ENCODE measurements at regions not wholly inside any gene's neighbourhood (a gene's known extent, or its start where the extent isn't known, plus 50 kb on each side); places are given as distances from the start of the nearest gene placed in this dataset.

DNA sequence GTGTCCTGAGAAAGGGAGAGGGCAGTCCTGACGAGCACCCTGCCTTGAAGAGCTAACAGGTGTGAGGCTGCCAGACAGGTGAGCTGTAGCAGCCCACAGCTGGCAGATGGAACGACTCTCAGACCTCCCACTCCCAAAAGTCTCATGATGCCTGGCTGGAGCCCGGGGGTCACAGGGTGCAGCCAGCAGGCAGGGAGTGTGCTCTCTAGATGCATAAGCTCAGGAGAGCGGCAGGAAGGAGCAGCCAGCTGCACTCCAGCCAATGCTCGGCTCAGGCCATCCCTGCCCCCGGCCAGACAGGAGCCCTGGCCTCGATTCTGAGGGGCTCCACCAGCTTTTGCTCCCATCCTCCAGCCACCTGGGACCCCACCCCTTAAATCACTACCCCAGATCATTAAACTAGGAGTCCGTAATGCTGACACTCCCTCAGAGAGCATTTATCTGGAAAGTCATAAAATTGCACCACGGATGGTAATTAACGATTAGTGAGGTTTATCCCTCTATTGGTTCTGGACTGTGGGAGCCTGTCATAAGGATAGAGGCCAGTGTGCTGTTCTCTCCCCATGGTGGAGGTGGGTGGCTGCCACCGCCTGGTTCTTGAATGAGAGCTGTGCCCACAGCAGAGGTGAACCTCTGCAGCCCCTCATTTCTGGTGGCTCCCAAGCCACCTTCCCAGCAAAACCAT lies 63.5 kb upstream of the ZMIZ1 start:
- DNase-seq, result no peak

DNA sequence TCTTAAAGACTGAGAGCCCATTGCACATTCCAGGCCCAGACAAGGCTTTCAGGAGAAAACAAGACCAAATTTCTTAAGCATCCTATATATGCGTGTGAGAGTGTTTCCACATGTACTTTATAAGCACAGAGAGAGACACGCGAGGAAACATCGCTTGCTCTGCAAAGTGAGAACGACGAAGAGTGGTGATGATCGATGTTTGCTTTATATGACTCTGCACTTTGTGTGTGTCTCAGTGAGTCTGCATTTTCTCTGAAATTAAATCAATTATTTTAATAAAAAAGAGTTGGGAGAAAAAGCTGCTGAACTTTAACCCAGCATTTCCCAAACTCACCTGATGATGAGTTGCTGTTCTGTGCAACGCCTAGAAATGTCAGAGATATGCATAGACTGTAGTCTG lies 61.7 kb upstream of the ZMIZ1 start:
- DNase-seq, result no peak

DNA sequence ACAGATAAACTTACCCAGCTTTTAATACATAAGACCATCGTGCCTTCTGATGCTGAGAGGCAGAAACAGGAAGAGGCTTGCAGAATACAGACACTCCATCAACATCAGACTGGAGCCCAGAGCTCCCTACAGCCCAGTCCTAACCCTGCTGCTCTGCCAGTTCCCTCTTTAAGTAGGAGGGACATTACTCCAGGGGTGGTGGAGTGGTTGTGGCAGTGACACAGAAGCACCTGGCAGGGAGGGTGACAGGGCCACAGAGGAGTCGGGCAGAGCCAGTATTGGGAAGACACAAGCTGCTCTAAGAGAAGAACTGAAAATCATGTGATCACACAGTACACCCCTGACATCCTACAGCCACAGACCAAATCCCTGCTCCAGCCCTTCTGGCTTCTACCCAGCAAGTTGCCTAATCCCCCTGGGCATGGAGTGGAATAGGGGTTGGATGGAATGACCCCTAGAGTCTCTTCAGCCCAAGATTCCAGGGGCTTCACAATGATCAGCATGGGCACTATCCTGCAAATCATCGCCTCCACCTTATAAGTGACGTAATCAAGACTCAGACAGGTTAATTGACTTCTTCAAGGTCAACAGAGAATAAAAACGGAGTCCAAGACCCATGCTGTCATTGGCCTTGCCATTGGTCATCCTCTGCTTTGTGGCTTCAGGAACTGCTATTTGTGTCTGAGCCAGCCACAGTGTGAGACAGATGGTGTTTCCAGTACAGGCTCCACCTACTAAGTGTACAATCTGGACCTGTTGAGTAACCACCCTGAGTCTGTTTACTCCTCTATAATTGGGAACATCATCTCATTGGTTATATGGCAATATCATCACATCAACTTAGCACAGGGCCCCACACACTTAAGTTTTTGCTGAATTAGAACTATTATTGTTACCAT lies 61.1 kb upstream of the ZMIZ1 start:
- DNase-seq, result peak; percentile 12 to 32

DNA sequence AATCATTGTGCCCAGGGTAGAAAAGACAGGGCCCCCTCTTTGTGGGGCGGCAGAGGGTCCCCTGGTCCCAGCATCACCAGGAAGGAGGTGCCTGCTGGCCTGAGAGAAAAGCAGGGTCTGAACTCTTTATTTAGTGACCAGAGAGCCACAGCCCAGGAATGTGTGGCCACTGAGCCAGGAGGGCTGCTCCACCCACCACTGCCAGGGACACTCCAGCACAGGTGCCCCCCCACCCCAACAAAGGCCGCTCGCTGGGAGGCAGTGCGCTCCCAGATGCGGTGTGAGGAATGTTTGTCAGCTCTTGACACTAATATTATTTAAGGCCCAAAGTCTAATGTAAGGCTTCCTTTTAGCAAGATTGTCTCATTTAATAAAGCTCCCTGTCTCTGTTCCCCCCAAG lies 59.6 kb upstream of the ZMIZ1 start:
- DNase-seq, result no peak

DNA sequence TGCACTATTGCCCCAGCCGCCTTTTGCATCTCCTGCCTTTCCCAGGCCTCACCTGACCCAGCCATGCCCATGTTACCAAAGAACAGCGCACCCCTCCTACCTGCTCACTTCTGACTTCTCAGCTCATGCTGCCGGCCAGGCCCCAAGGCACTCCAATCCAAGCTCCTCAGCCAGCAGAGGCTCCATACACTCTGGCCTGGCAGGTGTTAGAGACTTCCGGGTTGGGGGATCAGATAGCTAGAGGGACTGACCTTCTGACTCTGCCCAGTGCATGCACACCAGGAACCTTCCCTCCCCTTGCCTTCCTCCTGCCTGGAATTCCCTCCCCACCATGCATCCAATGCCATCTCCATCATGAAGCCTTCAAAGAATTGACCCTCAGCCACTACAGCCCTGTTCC lies 56.2 kb upstream of the ZMIZ1 start:
- DNase-seq, result no peak

DNA sequence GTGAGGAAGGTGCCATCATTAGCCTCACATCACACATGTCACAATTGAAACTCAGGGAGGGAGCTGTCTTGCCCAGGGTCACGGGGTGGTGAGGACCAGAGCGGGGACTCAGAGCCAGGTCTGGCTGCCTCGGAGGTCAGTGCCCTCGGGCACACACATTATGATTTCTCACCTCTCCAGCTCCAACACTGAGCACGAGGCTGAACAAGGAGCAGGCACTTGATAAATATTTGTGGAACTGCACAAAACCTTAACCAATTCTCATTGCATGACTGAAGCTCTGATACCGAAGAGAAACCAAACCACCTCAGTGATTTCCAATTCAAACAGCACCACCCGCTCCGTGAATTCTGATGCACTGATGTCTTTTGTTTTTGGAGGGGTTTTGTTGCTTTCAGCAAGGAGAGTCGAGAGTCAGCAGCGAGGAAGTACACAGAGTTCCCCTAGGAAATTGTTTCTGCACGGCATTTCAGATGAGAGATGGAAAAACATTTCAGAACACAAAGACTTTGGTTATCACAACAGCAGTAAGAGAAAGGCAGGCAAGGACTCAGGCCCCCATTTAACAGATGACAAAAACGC lies 55.3 kb upstream of the ZMIZ1 start:
- no peak for DNase-seq

DNA sequence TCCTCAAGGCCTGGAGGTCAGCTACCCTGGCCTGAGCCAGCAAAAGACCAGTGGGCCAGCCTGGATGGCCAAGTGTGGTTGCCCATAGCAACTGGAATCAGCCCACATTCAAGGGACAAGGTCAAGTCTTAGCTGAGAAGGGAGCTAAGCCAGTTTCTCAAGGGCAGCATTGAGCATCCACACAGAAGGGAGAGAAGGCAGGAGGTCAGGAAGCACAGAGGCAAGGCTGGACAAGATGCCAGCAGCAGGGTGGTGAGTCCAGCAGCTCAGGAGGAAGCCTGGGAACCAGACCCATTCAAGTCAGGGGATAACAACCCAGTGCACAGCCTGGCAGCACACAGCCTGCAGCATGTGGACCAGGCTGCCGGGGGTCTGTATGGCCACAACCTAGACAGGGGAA lies 54.0 kb upstream of the ZMIZ1 start:
- DNase-seq, result no peak

DNA sequence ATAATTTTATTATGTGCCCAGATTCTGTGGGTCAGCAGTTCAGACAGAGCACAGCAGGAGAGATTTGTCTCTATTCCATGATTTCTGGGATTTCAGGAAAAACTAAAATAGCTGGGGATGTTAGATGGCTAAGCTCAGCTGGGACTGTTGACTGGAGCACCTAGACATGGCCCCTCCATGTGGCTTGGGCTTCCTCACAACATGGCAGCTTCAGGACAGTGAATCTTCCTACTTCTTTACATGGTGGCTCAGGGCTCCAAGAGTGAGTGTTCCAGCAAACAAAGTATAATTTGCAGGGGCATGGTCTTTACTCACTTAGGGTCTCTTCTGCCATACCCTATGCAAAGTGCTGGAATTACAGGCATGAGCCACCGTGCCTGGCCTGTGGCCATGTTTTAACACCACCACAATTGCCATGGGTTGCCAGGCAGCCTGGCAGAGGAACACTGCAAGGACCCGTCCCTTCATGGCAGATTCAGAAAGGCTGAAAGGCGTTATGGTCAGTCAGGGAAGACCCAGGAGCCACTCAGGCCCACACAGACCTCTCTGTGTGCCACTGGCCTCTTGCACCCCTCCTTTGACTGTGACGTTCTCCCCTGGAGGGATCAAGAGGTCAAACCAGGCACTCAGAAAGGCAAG lies 50.8 kb upstream of the ZMIZ1 start:
- no peak for DNase-seq

DNA sequence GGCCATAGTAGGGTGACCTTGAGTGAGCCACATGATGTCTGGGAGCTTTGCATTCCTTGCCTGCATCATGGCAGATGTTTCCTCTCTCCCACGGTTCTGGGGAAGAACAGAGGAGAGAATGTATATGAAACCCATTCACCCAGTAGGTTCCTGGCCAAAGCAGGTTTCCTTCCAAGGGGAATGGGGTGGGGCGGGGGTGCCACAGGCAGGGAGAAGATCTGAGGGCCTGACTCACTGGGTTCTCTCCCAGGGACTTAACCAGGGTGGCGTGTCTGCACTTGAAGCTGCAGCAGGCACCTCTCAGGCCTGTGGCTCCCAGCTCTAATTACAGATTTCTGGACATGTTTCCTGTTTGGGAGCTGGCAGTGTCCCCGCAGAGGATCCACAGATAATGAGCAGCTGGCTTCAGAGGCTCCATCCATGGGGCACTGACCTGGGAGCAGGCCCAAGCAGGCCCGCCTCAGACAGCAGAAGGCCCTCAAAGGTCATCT lies 50.2 kb upstream of the ZMIZ1 start:
- no peak for DNase-seq

Measured in Kasumi-1 (cell line).